ENCODE measurements at regions not wholly inside any gene's neighbourhood (a gene's known extent, or its start where the extent isn't known, plus 50 kb on each side); places are given as distances from the start of the nearest gene placed in this dataset.

DNA sequence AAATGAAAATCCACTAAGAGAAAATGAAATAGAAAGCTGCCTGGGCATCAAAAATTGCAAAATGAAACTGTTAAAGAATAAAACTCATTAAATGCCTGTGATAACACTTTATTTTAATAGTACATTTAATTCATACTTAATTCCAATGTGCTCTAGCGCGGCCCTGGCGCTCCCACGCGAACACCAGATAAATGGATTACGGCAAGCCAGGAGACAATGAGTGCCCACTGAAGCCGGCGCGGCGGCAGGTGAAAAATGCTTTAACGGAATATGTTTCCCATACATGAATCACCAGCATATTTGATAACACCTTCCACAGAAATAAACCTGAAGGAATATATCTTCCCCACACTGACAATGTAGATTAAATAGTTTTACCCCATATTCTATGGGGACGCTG, 245.5 kb downstream of the RBFOX3 start:
- no peak for DNase-seq

DNA sequence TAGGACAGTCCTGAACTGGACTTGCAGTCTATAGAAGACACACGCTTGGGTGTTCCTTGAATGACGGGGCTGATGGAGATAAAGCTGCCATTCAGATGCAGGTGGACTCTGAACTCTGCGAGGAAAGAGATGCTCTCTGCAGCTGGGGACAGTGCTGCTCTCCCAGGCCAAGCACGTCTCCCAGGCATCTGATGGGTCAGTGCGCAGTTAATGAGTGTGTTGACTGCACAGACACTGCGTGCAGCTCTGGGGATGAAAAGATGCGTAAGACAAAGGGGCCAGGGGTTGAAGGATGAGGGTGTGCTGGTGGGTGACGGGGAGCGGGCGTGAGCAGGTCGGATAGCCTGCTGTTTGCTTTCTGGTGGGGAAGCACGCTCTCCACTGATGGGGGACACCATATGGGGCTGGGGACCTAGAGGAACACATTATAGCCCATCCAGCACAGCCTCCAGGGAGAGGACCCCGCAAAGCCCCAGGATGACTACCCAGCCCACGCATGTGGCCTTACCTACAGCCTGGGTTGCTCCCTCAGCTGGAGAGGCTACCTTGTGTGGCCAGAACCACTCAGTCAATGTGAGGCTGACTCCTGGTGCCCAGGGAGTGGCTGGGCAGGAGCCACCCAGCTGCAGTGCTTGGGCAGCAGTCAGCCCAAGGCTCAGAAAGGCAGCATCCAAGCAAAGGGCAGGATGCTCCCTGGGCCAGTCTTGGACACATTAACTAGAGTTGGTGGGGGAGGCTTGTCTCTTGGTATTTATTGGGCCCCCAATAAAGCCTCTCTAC, 246.3 kb downstream of the RBFOX3 start:
- DNase-seq, result no peak

DNA sequence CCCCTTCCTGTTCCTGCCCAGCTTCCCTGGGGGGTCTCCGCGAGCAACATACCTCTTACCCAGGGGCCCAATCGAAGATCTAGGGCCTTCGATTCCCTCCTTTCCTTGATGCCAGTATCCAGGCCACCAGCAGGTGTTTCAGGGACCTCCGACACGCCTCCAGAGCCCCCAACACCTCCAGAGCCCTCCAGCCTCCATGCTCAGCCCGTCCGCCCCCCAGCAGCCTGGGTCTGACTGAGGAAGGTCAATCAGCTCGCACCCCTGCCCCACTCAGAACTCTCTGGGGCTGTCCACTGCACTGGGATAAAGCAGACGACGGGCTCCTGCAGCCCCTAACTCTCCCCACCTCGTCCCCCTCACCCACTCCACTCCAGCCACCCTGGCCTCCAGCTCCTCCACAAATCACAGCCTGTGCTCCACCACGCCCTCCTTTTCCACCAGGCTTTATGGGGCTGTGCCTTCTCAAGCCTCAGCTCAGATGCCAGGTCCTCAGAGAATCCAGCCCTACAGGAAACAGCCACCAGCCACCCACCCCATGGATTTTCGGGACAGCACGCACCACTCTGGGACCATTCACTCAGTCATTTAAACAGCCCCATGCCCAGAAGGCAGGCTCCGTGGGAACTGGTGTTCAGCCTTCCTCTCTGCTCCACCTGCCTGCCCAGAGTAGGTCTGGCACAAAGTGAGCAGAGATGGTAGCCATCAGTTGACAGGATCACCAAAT, 247.1 kb downstream of the RBFOX3 start:
- no peak for DNase-seq

DNA sequence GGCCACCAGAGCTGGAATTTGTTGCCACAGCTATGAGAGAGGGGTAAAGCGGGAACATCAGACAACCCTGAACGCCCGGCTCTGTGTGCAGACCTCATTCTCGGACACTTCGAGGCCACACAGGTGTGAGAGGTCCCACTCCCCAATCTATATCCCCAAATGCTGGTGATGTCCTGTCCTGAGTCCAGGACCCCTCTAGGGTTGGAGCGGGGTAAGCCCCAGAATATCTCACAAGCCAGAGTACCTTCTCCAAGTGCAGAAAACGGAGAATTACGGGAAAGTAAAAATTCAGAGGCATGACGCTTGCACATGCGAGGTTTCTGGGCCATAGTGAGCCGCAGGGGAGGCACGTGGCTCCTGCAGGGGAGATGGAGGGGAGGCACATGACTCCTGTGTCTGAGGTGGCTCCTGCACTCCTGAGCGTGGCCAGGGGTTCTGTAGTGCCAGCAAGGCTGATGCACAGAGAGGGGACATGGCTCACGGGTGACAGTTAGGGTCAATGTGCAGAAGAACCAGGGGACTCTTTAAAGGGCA, 248.0 kb downstream of the RBFOX3 start:
- no peak for DNase-seq

DNA sequence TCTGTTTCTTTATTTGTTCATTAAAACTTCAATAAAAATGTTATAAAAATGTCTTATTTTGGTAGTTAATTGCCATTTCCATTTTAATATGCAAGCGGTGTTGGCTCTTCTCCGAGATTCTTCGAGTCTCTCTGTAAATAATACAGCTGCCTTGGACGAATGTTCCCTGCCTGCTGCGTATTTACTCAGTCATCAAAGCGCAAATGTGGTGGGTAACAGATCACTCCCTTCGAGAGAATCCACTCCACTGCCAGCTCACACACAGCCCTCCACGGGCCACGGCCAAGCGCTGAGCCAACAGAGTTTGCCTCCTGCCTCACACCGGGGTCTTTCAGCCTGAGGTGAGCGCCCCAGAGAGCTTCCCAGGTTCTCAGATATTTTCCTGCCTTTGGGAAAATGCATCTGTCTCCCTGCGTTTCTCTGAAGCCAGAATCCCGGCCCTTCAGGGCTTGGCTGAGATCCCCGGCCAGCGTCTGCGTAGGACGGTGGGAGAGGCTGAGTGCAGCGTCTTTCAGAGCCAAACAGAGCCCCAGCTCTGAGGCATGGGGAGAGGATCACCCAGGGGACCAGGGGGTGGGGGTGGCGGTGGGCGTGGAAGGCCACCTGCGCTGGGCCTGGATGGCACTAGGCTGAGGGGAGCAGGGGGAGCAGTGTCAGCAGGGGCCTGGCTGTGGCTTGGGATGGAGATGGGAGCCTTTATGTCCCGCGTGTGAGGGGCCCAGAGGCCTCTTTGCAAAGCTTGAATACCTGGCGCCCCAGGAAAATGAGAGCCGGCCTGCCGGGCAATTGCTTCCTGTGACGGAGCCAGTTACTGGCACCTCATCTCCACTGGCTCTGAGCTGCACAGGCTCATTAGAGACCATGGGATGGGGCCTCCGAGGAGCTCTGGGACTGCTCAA, 248.7 kb downstream of the RBFOX3 start:
- DNase-seq, result no peak

DNA sequence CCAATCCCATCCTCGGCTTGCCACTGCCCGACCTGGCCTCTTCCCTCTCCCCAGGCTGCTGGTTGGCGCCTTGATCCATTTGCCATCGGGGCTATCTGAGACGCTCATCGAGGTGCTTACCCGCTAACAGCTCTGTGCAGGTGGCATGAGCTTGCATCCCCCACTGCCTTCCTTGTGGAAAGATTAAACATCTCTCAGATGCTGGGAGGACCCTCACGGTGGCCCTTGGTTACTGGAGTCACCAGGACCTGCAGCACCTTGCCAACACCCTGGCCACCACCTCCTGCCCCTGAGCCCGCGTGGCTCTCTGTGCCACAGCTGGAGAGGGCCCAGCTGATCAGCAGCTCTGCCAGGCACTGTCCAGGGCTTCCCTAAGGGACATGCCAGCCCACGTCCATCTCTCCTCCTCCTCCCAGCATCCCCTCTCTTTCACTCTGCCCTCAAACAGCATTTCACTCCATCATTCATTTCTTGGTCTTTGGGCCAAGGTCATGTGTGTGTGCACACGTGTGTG, 249.6 kb downstream of the RBFOX3 start:
- DNase-seq, result no peak

DNA sequence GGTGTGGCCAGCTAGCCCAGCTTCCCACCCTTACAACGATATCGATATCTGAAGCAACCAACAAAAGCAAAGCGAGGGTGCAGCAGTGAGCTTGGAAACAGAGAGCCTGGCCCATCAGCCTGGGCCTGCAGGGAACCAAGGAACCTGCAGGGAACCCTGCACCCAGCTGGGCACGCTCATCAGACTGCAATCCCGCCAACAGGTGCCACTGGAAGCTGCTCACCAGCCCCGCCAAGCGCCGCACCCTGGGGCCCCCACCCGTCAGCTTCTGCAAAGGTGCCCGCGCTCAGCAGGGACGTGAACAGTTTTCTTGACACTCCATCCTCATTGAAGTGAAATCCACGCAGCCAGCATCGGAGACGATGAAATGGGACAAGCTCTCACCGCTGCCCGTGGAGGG, 250.7 kb downstream of the RBFOX3 start:
- no peak for DNase-seq

DNA sequence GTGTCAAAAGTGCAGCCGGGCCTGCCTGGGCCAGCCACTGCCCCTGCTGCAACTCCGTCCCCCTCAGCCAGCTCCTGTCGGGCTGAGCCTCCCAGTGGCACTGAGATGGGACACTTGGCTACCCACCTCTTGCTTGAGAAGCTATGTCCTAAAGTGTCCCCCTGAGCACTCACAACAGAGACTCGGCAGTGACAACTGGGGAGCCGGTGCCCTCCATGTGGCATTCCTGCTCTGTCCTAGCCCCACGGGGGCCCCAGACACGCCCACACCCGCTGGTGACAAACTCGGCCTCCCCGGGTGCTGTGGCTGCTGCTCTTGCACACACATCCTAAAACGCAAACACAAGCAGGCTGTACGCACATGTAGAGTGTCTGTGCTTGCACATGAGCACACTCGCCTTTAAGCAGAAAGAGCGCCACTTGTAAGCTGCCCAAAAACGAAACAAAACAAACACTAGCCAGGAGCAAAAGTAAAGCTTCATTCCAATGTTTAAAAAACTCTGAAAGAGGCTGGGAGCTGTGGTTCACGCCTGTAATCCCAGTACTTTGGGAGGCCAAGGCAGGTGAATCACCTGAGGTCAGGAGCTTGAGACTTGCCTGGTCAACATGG, 253.9 kb downstream of the RBFOX3 start:
- DNase-seq, result no peak

DNA sequence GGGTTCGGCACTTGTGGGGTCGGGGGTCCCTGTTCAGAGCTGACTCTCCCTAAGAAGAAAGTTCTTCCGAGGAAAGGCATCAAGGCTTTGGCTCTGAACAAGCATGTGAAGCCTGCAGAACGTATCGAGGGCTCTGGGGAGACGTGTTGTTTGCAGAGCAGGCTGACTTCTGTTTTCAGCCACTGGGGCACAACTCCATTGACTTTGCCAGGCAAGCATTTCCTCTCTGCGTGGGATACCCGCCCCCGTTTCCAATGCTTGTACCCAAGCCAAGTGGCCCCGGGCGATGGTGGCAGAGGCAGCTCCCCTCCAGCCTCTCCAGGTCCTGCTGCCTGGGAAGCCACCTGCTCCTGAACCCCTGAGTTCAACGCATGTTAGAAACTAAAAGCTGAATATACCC, 255.7 kb downstream of the RBFOX3 start:
- DNase-seq, result no peak

DNA sequence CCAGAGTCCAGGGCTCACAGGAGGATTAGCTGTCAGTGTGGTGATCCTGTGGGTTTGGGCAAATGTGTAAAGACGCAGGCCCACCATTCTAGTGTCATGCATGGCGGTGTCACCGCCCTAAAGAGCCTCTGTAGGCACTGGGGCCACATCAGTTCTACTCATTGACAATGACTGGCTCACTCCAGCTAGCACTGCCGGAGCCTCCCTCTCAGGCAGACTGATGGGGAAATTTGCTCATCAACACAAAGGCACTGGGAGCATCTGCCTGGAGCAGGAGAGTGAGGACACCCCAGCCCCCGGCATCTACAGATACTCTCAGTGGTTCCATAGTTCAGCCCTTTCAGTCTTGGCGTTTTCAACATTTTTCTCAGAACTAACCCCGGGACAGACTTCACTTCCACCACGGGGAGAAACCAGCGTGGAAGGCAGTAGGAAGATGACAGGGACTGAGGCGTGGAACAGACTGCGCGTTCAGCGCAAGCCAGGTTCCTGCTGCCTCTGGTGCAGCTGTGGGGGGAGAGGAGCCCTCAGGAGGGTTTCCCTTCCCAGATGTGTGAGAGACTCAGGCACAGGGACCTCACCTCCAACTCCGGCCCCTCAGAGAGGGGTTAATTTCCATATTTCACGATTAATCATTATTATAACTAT, 256.6 kb downstream of the RBFOX3 start:
- no peak for DNase-seq

DNA sequence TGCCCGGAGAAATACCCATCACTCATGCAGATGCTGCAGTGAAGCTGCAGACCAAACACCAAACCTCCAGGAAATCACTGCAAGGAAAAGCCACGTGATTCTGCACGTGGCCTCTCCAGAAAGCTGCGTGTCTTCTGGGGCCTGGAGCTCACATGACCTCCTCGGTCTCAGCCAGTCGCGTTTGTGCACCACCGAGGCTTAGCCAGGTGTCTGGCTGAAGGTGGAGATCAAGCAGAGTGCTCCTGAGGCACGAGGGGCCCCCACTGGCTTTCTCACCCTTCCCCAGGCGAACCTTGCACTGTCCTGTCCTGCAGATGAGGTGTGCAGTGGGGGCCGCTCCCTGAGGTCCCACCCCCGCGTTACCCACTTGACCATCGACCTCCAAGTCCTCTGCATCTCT, 257.3 kb downstream of the RBFOX3 start:
- DNase-seq, result no peak

DNA sequence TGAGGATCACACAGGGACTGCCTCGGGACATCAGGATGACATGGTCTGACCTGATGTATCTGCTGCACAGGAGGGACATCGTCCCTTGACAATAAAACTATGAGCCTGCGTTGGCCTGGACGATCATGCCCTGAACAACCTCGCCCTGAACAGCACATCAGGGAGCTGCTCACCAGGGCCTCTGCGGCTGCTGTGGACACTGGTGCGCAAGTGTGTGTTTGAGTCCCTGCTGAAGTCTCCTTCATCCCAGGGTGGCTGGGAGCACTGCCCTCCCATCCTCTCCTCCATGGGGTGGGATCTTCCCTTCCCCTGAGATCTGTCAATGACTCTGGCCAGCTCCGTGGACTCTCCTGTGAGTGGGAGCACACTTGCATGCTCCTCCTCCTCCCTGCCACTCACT, 257.8 kb downstream of the RBFOX3 start:
- DNase-seq, result no peak

DNA sequence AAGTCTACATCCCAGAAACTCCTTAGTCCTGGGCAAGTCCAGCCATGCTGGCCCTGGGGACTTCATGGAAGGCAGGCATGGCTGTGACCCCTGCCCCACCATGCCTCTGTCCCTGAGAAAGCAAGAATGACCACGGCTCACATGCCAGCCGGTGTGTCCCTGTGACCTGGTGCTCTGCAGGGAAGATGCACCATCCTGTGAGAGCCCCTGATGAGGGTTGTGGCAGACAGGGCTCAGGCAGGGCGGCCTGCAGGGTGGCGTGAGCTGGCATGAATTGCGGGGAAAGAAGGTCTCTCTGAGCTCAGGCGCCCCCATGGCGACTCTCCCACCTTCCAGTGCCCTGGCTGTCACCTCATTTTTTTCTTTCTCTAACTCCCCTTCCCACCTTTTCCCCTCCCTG, 260.3 kb downstream of the RBFOX3 start:
- no peak for DNase-seq

DNA sequence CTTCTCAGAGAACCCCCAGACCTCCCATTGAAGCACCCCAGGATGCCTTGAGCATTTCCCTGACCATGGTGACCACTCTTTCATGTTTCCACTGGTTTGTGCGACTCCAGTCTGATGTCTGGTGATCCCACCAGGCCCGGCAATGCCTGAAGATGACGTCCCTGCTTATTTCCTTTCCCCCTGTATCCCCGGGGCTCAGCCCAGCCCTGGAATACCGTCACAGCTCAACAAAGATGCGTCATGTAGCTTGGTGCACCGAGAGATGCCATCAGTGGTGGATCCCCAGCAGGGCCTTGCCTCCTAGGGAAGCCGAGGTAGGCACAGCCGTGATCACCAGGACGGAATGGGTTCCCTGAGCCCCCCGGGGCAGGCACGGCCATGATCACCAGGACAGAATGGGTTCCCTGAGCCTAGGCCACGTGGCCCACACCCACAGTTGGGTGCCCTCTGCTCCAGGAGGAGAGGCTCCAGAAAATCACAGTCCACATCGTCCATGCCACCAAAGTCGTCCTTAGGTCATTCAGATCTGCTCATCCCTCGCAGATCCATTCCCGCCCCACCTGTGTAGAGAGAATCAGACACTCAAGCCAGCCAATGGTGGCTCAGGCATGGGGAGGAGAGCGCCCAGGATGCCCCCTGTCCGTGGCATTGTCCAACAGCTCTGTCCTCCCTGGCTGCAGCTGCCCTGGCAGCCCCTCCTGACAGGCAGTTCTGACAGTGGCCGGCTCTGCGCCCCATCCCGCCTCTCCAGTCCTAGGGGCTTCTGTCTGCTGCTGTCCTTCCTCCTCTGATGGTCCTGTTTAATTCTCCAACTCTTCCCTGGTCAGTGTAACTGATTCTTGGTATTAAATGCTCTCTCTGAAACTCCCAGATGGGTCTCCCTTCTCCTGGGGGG, 261.1 kb downstream of the RBFOX3 start:
- DNase-seq, result no peak

DNA sequence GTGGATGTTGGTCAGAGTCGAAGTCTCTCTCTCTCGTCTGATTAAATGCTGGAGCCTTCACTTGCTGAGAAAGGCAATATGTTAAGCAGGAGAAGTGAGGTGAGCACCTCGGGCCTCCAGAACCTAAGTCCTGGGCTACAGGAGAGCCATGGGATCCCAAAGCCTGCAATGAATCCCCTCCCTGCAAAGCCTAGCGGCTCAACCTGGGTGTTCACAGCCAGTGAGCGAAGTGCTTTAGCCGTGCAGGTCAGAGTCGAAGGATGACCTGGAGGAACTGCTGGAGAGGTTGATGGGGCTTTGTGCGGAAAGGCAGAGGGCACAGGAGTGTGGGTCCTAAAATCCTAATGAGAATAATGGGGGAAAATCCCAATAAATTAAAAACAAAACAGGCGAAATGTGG, 267.8 kb downstream of the ENGASE start:
- no peak for DNase-seq

DNA sequence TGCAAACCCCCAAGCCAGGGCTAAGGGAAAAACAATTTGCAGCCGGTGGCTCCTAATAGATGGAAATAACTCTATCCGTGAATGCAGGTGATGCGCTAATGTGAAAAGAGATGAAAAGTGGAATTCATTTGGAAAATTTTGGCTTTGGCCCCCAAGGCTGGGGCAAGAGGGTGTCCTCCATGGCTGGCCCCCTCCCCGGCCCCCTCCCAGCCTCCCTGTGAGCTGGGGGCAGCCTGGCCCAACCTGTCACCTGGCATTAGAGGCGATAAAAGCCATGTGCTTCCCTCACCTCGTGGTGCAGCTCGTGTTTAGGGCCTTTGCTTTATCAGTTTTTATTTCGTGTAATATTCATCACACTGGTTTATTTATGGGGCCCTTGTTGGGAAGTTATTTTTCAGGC, 267.2 kb downstream of the ENGASE start:
- DNase-seq, result no peak

DNA sequence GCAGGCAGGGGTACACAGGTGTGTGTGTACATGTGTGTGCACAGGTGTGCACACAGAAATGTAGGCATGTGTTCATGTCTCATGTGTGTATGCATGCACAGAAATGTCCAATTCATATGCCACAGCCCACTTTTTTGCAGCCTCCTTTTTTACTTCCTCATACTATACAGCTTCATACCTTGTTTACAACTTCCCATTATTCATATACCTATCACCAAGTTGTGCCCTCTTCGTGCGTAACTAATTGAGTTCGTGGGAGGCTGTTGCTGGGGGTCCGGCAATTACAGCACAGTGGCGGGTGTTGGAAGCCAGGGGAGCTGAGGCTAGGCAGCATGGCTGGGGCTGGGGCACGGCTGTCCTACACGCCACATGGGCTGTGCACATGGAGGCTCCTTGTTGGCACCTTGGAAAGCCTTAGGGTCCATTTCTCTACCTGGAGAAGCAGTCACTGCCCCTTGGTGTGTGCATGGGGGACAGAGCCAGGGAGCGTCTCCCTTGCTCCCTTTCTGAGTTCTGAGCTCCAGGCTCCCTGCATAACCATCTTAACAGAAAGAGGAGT, 266.7 kb downstream of the ENGASE start:
- no peak for DNase-seq

DNA sequence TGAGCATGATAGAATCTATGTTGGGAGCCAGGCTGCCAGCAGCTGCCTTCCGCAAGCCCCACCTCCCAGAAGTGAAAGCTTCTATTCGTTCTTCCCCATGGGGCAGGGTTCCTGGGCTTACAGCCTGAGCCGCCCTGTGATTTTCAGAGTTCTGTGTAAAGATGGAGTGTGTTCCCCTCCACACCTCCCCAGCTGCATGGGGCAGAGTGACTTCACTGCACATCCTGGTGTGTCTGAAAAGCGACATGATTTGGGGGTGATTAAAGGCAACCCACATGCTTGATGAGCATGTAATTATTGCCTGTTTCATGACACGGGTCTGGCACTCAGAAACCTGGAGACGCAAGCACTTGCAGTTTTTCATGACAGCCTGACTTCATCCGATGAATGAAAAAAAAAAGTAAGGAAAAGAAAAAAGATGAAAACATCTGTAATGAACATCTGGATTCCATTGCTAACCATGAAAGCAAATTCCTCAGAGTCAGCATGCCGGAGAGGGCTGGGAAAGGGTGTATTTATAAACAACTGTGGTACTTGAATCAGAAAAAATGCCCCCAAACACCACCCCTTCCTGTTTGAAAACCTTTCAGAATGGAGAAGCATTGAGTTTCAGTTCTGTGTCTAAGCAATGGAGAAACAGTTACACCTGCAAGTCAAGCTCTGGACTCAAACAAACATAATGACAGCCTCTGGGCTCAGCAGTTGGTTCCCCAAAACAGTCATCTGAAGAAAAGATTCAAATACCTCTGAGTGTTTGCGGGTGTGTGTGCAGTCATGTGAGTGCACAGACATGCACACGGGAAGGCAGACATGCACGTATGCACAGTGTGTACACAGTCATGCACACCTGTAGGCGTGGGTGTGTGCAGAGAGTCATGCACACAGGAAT, 266.0 kb downstream of the ENGASE start:
- DNase-seq, result no peak

DNA sequence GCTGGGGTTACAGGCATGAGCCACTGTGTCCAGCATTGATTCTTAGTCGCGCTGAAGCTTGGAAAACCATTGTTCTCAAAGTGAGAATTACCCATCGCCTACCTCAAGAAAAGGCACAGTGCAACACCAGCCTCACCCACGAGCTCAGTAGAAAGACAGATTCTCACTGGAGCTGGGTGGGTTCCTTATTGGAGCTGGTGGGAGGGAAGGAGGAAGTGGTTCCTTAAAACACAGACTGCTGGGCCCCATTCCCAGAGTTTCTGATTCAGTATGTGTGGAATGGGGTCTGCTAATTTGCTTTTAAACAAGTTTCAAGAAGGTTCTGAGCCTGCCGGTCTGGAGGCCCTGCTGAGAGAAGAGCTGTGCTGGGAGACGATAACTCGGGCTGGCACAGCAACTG, 264.7 kb downstream of the ENGASE start:
- DNase-seq, result no peak

DNA sequence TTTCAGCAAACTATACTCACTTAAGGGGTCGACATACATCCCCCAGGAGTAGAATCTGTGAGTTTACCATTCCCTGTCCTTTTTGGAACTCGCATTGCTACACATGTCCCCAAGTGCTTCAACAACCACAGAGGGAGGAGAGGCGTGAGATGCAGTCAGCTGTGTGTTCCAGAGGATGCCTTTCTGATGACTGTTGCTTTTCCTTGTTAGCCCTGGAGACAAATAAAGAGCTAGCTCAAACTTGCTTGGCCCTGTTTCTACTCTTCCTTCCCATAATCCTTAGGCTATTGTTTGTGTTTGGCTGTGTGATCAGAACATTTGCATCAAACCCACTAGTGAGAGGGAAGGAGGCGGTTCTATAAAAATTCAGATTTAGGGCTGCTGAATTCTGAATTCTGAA, 264.0 kb downstream of the ENGASE start:
- no peak for DNase-seq

Data from activated T-cell treated with anti-CD3 and anti-CD28 coated beads, Interleukin-2, amount 50 U/mL, for 1 hour (primary cell).